SH-SY5Y (cell line): ENCODE measurements at regions not wholly inside any gene's neighbourhood (a gene's known extent, or its start where the extent isn't known, plus 50 kb on each side); places are given as distances from the start of the nearest gene placed in this dataset.

Experiments used
- GATA2 ChIP-seq: IDR thresholded peaks from 2 replicates; pipeline ENCODE4 v1.6.1; 2011; ENCODE audit warnings: mild to moderate bottlenecking, low read depth, low read length
- GATA3 ChIP-seq: IDR thresholded peaks from 2 replicates; pipeline ENCODE4 v1.6.1; 2011; ENCODE audit warnings: low read depth, mild to moderate bottlenecking, low read length, moderate library complexity

DNA sequence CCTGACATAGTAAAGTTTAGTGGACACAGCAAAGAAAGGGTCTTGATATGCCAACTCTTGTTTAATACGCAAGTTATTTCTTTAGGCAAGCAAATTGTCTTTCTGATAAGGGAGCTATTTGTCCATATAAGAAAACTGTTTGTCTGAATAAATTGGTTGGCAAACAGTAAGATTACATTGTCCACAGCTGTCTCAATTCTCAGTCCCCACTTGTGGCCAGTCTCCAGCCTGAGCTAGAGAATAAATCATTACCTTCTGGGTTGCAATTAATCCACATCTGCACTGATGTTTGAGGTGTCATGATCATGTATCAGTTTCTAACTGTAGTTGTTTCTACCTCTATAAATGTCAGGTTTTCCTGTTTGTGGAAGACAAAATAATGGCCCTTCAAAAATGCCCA lies 60.0 kb upstream of the TNR start:
- no peak for TF ChIP-seq GATA3
- no peak for TF ChIP-seq GATA2
